IPS-NIHi11 (cell line): ENCODE measurements at regions not wholly inside any gene's neighbourhood (a gene's known extent, or its start where the extent isn't known, plus 50 kb on each side); places are given as distances from the start of the nearest gene placed in this dataset.

ENCODE experiments used
- DNase-seq: peaks from one replicate; pipeline ENCODE4 v3.0.0; 2012; ENCODE audit warnings: mixed read lengths, low spot score

DNA sequence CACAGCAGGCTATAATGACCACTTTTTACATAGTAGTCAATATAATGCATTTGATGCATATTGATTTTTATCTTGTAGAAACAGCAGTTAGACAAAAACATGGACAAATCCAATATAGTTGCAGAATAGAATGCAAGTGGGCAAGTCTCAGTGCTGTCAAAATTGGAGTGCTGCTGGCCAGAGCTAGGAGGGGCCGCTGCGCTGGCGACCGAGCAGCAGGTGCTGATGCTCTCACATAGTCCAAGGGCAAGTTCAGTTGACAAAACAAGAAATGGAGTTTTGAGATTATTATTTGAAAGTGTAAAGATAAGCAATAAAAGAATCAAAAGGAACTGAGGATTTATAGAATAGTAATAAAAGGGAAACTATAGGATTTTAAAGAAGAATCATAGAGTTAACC is 60.6 kb upstream of the CDK20 start:
- no peak for DNase-seq

DNA sequence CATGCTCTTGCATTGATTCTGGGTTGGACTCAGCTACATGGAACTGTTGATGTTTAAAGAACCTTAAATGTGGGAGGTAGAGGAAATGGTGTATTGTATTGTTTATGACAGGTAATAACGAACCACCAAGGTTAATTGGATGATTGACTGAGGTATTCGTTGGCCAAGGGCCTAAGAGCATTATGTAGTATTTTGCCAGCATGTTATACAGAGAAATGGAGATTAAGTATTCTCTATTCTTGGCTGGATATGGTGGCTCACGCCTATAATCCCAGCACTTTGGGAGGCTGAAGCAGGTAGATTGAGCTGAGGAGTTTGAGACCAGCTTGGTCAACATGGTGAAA is 59.0 kb upstream of the CDK20 start:
- no peak for DNase-seq

GRCh38 chr9:88028338-88028737 is 54.0 kb upstream of the CDK20 start:
- no peak for DNase-seq

GRCh38 chr9:88026118-88026479 is 51.8 kb upstream of the CDK20 start:
- DNase-seq, result no peak

DNA sequence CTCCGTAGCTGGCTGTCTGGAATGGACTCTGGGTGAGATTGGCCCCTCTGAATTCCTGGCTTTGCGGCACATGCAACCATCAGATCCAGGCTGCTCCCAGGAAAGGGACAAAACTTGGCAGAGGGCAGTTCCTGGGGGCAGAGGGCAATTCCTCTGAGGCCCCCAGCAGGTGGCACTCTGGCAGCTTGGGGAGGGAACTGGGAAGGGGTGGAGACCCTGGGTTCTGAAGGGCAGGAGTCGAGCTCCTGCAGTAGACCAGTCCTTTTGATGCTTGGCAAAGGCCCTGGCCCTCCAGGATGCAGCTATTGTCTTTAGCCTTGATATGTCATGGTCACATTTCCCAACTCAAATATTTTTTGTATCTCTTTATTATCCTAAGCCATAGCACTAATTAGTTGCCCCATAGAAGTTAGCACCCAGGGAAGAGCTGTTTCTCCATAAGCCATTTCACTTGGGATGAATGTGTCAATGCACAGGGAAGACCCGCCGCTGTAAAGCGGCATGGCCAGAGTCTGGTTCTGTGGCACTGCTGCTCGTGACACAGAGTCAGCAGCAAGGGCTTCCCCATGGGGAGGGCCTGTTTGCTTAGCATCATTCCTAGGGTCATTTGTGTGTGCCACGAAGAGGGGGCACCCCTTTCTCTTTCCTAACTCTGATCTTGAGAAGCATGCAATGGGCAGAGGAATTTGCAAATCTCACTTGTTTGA is 51.2 kb upstream of the CDK20 start:
- no peak for DNase-seq

GRCh38 chr9:88024896-88025295 is 50.6 kb upstream of the CDK20 start:
- DNase-seq, result no peak
